Large intestine (tissue), 3 donors: ENCODE measurements at regions not wholly inside any gene's neighbourhood (a gene's known extent, or its start where the extent isn't known, plus 50 kb on each side); places are given as distances from the start of the nearest gene placed in this dataset.
A peak's percentile ranks its signal among the peaks of the same experiment; 100 is the strongest.

ENCODE experiments used
- DNase-seq, 2 donors: peaks; one replicate each; pipeline versions ENCODE4 v3.0.0 to v3.0.0-alpha.2; 2013
- H3K27ac ChIP-seq: one replicate; pipeline ENCODE4 v1.5.1; 2013; ENCODE audit warnings: low read length
- H3K27me3 ChIP-seq: 2 replicates; pipeline ENCODE4 v1.6.1; 2013; ENCODE audit warnings: low read length; ENCODE audit not compliant: control insufficient read depth, insufficient read depth
- H3K36me3 ChIP-seq: 2 replicates; pipeline ENCODE4 v1.6.1; 2013; ENCODE audit warnings: low read length; ENCODE audit not compliant: control insufficient read depth, insufficient read depth
- H3K4me1 ChIP-seq: one replicate; pipeline ENCODE4 v1.6.1; 2013; ENCODE audit warnings: low read length; ENCODE audit not compliant: control insufficient read depth, insufficient read depth
- H3K4me3 ChIP-seq: one replicate; pipeline ENCODE4 v1.5.1; 2013; ENCODE audit warnings: low read length
- H3K9me3 ChIP-seq: one replicate; pipeline ENCODE4 v1.6.1; 2013; ENCODE audit warnings: mild to moderate bottlenecking, low read depth, low read length, moderate library complexity; ENCODE audit not compliant: control insufficient read depth
- WGBS: methylation state at CpG from one replicate; pipeline ENCODE4 v1.1.5; 2013; ENCODE audit warnings: low lambda C conversion rate; ENCODE audit not compliant: insufficient coverage; 5-methylcytosine and 5-hydroxymethylcytosine counted together

DNA sequence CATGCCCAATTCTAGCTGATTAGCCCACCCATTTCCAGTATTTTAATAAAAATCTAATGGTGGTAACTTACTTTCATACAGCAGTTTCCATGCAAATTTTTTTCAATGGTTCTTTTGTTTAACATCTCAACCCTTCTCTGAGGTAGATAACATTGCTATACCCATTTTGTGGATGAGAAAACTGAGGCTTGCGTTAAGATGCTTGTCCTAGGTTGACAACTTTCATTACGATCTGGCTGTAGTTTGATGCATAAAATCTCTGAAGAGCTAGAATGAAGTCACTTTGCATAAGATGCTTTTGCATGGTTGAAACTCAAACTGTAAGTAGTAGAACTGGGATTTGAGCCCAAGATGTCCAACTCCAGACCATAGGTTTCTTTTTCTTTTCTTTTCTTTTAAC is 309.5 kb upstream of the PODXL start:
- no peaks in the 10 kb centered on the region for H3K4me1 ChIP-seq
- no peaks in the 10 kb centered on the region for H3K36me3 ChIP-seq
- H3K4me3 ChIP-seq = no peak overlapping the region
- WGBS = no CpG with 5 or more reads among the region's 2 CpGs
- H3K27me3 ChIP-seq = peaks cover 3% of the 10 kb centered on the region
- H3K27ac ChIP-seq = no peak overlapping the region
- no peaks in the 10 kb centered on the region for H3K9me3 ChIP-seq
- no peak for DNase-seq

DNA sequence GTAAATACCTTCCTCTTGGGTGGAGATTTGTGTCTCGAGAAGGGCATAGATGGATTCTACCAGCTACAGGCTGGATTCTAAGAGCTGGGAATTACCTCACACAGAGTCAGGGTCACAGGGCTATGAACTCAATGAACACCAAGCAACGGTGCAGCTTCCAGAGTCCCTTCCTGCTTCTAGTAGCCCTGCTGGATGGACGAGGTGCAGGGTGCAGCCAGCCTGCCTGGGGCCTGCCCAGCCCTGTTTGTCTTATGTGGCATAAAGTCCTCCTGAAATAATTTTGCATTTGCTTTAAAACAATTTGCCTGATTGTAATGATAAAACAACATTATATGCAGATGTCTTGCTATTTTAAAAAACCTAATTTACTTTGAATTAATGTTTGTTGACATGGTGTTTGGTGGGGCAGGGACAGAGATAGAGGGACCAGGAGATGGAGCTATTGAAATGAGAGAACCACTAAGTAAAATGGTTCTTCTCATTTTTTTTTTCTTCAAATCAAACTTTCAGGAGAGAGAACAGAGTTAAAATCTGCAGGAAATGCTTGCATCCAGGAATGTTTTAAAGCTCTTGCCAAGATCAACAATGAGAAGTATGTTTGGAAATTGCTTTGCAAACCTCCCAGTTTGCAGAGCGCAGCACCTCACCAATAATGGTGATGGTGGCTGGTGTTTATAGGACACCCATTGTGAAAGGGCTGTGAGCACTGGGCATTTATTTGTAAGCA is 305.4 kb upstream of the PODXL start:
- H3K4me1 ChIP-seq = no peaks in the 10 kb centered on the region
- H3K9me3 ChIP-seq = no peaks in the 10 kb centered on the region
- peaks cover 3% of the 10 kb centered on the region for H3K27me3 ChIP-seq
- WGBS = no CpG with 5 or more reads among the region's 4 CpGs
- no peak overlapping the region for H3K4me3 ChIP-seq
- no peak overlapping the region for H3K27ac ChIP-seq
- no peaks in the 10 kb centered on the region for H3K36me3 ChIP-seq
- no peak for DNase-seq

DNA sequence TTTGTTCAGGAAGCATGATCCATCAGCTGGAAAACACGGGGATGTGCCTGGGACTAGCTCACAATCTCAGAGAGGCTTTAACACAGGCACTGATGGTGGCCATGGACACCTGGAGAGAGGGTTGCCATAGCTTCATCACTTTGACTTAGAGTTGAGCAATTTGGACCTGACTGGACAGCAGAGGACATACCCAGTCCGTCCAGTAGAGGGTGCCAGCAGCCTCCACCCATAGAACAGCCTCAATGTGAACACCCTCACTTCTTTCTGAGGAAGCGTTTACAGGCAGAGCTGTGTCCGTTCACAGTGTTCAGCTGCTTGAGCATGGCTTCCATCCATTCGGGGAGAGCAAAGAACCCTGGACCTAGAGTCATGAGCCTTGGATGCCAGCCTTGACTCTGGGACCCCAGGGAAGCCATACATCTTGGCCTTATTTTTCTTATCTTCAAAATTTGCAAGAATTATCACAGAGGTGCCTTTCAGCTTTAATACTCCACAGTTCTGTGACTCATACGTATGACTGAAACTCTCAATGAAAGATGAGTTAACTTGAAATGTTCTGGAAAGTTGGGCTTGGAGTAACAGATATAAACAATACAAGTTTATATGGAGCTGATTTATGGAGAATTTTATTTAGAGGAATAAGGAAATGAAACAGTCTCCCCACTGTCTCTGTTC is 302.9 kb upstream of the PODXL start:
- Histone ChIP-seq H3K27ac (no peak overlapping the region), H3K36me3 (no peaks in the 10 kb centered on the region), H3K9me3 (no peaks in the 10 kb centered on the region), H3K4me1 (no peaks in the 10 kb centered on the region), H3K4me3 (no peak overlapping the region), H3K27me3 (peaks cover 3% of the 10 kb centered on the region)
- DNase-seq = peak; percentile 36 to 43
- 60% methylated on average over 1 of the region's 6 CpGs for WGBS

DNA sequence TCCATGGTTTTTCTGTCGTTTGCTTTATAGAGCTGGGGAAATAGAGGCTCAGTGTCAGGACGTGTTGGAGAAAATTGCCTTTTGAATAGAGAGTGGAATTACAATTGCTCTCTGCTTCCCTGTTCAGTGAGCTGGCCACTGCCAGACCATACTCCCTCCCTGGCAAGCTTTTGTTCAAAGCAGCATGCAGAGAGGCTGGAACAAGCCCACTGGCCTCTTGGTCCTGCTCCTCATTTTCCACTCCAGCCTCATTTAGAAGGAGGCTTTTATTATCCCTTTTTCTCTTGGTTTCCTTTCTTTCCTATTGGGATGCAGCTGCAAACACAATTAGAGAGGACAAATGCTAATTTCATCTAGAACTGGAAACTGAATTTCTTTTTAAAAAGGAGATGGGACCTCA is 302.2 kb upstream of the PODXL start:
- Histone ChIP-seq H3K36me3 (no peaks in the 10 kb centered on the region), H3K27ac (no peak overlapping the region), H3K9me3 (no peaks in the 10 kb centered on the region), H3K4me1 (no peaks in the 10 kb centered on the region), H3K4me3 (no peak overlapping the region), H3K27me3 (peaks cover 3% of the 10 kb centered on the region)
- no peak for DNase-seq
- WGBS = no CpG with 5 or more reads among the region's 2 CpGs

DNA sequence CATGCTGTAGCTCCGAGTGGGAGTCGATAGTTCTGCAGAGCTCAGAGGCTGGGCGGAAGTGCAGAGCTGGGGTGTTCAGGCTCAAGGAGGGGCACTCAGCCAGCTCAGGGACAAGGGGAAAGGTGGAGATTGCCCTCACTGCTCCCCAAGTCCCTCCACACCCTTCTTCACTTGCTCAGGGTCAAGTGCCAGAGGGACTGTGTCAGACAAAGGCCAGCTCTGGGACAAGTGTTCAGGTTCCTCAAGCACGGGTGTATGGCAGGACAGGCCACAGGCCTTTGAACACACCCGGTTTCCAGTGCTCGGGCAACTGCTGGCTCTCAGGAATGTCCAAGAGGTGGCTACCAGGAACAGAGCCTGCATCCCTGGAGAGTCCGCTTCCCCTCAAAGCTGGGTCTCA is 293.0 kb upstream of the PODXL start:
- no CpG with 5 or more reads among the region's 7 CpGs for WGBS
- H3K4me1 ChIP-seq = no peaks in the 10 kb centered on the region
- H3K27me3 ChIP-seq = peaks cover 2% of the 10 kb centered on the region
- H3K27ac ChIP-seq = no peak overlapping the region
- no peaks in the 10 kb centered on the region for H3K9me3 ChIP-seq
- no peak for DNase-seq
- H3K4me3 ChIP-seq = no peak overlapping the region
- no peaks in the 10 kb centered on the region for H3K36me3 ChIP-seq

DNA sequence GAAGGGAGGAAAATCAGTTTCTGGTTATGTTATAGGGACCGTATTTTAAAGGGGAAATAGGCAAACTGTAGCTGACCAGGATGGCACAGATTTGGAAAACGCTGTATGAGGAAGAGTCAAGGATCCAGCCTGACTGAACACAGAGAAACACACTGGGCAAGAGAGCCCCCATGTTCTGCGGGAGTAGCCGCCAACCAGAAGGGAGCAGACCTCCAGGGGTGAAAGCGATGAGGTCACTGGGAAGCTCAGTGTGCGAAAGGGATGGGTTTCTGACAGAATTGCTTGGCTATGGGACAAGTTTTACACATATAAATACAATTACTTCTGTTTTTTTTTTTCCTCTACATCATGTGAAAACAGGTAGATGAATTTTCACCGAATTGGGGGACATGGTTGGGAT is 291.6 kb upstream of the PODXL start:
- 40% methylated on average over 1 of the region's 7 CpGs for WGBS
- Histone ChIP-seq H3K36me3 (no peaks in the 10 kb centered on the region), H3K27me3 (peaks cover 13% of the 10 kb centered on the region), H3K4me1 (peaks cover 4% of the 10 kb centered on the region), H3K4me3 (no peak overlapping the region), H3K9me3 (no peaks in the 10 kb centered on the region), H3K27ac (no peak overlapping the region)
- no peak for DNase-seq

DNA sequence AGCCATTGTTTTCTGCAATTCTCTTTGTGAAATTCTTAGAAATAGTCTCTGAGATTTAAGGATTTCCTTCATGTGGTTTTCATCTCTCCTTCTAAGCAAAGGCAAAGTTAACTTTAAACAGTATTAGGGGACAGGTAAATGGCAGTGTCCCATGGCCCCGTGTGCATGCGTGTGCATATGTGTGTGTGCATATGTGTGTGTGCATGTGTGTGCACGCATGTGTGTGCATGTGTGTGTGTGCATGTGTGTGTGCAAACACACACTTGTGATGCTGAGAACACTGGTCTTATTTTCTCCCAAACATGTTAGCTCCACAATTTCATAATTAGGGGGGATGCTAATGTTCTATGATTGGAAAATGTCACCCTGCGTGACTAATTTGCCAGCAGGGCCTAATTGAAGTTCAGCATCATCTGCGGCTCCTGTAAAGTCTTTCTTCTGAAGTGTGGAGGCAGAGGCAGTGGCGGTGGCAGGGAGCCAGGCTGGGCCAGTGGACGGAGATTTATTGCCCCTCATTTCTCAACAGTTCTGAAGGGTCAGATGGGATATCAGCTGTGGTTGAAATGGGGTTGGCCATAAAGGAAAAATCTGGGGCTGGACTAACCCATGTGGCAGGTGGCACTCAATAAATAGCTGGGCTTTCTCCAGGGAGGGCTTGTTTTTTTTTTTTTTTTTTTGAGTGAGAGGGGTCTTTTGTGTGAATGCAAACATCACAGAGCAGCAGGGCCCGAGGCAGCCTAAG is 289.3 kb upstream of the PODXL start:
- no peaks in the 10 kb centered on the region for H3K36me3 ChIP-seq
- no peaks in the 10 kb centered on the region for H3K9me3 ChIP-seq
- WGBS = no CpG with 5 or more reads among the region's 8 CpGs

DNA sequence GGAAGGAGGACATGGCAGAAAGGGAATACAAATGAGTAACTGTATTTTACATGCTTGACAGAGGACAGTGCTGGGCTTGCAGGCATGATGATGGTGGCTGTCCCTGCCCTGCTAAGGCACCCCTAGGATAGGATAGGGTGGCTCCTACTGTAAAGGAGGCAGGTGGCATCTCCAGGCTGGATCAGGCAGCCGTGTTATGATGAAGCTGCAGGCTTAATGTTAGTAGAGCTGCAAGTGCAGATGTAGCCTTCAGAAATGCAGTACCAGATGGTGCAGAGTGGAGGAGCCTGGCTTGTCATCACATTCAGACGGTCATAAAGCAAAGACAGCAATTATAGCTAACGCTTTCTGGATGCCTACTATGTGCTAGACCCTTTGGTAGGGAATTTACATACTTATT is 287.9 kb upstream of the PODXL start:
- no peak for DNase-seq
- Histone ChIP-seq H3K4me3 (no peak overlapping the region), H3K27ac (no peak overlapping the region), H3K27me3 (peaks cover 15% of the 10 kb centered on the region), H3K4me1 (peaks cover 4% of the 10 kb centered on the region), H3K9me3 (no peaks in the 10 kb centered on the region), H3K36me3 (no peaks in the 10 kb centered on the region)
- 40% methylated on average over 1 of the region's 3 CpGs for WGBS

More for the DNA sequence above, 289.3 kb upstream of the PODXL start:
- Histone ChIP-seq H3K4me3 (no peak overlapping the region), H3K4me1 (peaks cover 4% of the 10 kb centered on the region), H3K27me3 (peaks cover 15% of the 10 kb centered on the region), H3K27ac (no peak overlapping the region)
- DNase-seq = no peak

DNA sequence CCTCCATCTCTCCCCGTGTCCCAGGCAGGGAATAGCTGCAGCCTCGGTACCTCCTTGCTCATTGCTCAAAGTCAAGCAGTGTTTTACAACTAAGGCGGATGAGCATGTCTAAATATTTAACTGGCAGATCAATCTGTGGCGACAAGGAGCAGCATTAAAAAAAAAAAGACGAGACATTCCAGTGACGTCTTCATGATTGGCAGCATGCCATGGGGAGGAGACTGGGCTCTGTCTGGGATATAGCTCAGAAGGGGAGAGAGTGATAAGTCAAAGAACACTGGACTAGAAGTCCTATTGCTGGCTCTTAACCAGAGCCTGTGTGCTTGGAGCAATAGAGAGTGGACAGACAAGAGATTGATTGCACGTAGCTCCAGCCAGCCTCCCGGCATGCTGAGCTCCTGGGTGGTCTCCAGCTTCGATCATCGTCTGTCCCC is 287.5 kb upstream of the PODXL start:
- DNase-seq = peak; percentile 34 to 47
- Histone ChIP-seq H3K27me3 (peaks cover 15% of the 10 kb centered on the region), H3K36me3 (no peaks in the 10 kb centered on the region), H3K4me3 (no peak overlapping the region), H3K27ac (no peak overlapping the region), H3K4me1 (peaks cover 4% of the 10 kb centered on the region), H3K9me3 (no peaks in the 10 kb centered on the region)
- WGBS = 40% methylated on average over 1 of the region's 10 CpGs

DNA sequence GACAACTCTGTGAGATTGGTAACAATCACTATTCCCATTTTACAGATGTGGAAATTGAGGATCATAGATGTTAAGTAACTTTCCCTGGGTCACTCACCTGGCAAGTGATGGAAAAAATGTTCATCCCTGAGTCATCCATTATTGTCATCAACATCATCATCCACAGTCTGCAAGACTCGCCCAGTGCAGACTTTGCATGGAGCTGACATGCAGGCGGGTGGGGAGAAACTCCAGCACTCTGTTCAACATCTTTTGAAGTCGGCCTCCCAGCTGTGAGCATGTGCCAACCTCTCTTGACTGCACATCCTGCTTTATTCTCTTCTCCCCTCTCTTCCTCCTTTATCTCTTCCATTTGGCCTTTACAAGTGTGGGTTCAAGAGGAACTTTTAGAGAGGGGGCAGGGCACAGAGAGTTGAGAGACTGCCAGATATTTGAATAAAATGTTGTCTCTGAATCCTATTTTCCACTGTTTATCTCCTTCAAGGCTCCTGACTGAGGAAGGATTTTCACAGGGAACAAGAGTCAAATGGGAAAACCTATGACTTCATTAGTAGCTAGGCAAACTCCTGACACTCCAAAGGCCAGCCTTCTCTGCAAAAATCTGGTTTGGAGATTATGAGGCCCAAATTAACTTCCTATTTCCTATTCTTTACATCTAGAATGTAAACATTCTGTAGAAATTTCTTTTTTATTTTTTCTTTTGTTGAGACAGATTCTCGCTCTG is 283.7 kb upstream of the PODXL start:
- Histone ChIP-seq H3K4me1 (peaks cover 4% of the 10 kb centered on the region), H3K27ac (no peak overlapping the region), H3K27me3 (peaks cover 17% of the 10 kb centered on the region), H3K9me3 (no peaks in the 10 kb centered on the region), H3K36me3 (no peaks in the 10 kb centered on the region), H3K4me3 (no peak overlapping the region)
- no peak for DNase-seq
- no CpG with 5 or more reads among the region's 4 CpGs for WGBS
